Ishikawa (cell line): ENCODE measurements at regions not wholly inside any gene's neighbourhood (a gene's known extent, or its start where the extent isn't known, plus 50 kb on each side); places are given as distances from the start of the nearest gene placed in this dataset.

Experiments used
- TAF1 ChIP-seq: IDR thresholded peaks from 2 replicates; pipeline ENCODE4 v1.6.1; 2012; ENCODE audit warnings: low read depth, mild to moderate bottlenecking
- TF ChIP-seq, protein P1 (sequence below): IDR thresholded peaks from 2 replicates; pipeline ENCODE4 v1.6.1; 2012; ENCODE audit warnings: low read depth, mild to moderate bottlenecking
- TF ChIP-seq, protein P2 (sequence below): IDR thresholded peaks from 2 replicates; pipeline ENCODE4 v1.6.1; 2012
- TF ChIP-seq, protein P3 (sequence below): IDR thresholded peaks from 2 replicates; pipeline ENCODE4 v1.6.1; 2012

DNA sequence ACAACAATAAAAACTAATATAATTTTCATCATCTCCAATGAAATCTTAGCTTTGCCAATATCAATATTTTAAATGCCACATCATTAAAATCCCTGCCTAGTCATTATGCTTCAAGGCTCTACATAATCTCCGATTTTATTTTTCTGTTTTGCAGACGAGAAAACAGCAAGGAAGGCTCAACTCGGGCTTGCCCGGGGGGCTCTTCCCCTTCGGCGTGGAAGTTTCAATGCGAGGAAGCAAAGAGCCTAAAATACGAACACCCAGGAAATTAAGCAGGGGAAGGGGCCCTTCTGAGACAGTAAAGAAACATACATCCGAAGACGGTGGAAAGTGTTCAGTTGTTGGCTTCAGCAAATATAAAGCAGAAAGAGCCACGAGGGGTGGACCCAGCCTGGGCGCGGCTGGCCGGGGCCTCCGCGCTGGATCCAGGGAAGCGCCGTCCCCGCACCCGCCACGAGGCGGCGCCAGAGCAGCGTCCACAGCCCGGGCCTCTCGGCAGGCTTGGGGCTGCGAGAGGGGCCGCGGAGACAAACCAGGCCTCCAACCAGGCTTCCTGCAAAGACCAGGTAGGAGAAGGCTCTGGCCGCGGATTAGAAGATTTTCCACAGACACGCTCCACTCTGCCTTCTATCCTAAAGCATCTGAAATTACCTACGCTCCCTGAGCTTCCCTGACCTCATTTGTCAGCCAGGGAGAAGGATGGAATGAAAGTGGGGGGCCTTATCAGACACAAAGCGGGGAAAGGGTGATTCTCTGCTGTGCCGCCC lies 77.2 kb downstream of the SERPINA3 start:
- TF ChIP-seq, protein P1, sequence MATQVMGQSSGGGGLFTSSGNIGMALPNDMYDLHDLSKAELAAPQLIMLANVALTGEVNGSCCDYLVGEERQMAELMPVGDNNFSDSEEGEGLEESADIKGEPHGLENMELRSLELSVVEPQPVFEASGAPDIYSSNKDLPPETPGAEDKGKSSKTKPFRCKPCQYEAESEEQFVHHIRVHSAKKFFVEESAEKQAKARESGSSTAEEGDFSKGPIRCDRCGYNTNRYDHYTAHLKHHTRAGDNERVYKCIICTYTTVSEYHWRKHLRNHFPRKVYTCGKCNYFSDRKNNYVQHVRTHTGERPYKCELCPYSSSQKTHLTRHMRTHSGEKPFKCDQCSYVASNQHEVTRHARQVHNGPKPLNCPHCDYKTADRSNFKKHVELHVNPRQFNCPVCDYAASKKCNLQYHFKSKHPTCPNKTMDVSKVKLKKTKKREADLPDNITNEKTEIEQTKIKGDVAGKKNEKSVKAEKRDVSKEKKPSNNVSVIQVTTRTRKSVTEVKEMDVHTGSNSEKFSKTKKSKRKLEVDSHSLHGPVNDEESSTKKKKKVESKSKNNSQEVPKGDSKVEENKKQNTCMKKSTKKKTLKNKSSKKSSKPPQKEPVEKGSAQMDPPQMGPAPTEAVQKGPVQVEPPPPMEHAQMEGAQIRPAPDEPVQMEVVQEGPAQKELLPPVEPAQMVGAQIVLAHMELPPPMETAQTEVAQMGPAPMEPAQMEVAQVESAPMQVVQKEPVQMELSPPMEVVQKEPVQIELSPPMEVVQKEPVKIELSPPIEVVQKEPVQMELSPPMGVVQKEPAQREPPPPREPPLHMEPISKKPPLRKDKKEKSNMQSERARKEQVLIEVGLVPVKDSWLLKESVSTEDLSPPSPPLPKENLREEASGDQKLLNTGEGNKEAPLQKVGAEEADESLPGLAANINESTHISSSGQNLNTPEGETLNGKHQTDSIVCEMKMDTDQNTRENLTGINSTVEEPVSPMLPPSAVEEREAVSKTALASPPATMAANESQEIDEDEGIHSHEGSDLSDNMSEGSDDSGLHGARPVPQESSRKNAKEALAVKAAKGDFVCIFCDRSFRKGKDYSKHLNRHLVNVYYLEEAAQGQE = no peak
- TF ChIP-seq, protein P2, sequence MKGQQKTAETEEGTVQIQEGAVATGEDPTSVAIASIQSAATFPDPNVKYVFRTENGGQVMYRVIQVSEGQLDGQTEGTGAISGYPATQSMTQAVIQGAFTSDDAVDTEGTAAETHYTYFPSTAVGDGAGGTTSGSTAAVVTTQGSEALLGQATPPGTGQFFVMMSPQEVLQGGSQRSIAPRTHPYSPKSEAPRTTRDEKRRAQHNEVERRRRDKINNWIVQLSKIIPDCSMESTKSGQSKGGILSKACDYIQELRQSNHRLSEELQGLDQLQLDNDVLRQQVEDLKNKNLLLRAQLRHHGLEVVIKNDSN = no peak
- no peak for TF ChIP-seq TAF1
- TF ChIP-seq, protein P3, sequence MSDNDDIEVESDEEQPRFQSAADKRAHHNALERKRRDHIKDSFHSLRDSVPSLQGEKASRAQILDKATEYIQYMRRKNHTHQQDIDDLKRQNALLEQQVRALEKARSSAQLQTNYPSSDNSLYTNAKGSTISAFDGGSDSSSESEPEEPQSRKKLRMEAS = no peak
